IPS DF 19.7 (cell line): ENCODE measurements at regions not wholly inside any gene's neighbourhood (a gene's known extent, or its start where the extent isn't known, plus 50 kb on each side); places are given as distances from the start of the nearest gene placed in this dataset.
"Not testable (repeated sequence)": the region's sequence is repeated elsewhere in the genome, so short reads cannot be mapped to it uniquely, and the experiment has no call there.

Source experiments
- DNase-seq: peaks from one replicate; pipeline ENCODE4 v3.0.0-alpha.2; 2013; ENCODE audit warnings: low read depth, low spot score

GRCh38 chr5:1667648-1668140 is 131.9 kb downstream of the MRPL36 start:
- no peak for DNase-seq

GRCh38 chr5:1666812-1667588 is 132.6 kb downstream of the MRPL36 start:
- no peak for DNase-seq

GRCh38 chr5:1666221-1666620 is 133.4 kb downstream of the MRPL36 start:
- no peak for DNase-seq

- DNase-seq, result no peak
These were observed 133.8 kb downstream of the MRPL36 start for GRCh38 chr5:1665803-1666202.

GRCh38 chr5:1665231-1665630 is 134.4 kb downstream of the MRPL36 start:
- no peak for DNase-seq

GRCh38 chr5:1663186-1663585 is 136.5 kb downstream of the MRPL36 start:
- no peak for DNase-seq

GRCh38 chr5:1662559-1663085 is 137.0 kb downstream of the MRPL36 start:
- DNase-seq, result no peak

GRCh38 chr5:1661831-1662558 is 137.6 kb downstream of the MRPL36 start:
- DNase-seq, result no peak

- no peak for DNase-seq
These were observed 137.6 kb upstream of the LPCAT1 start for GRCh38 chr5:1661311-1661710.

GRCh38 chr5:1660511-1660910 is 136.8 kb upstream of the LPCAT1 start:
- DNase-seq, result no peak

GRCh38 chr5:1660001-1660400 is 136.2 kb upstream of the LPCAT1 start:
- DNase-seq, result no peak

GRCh38 chr5:1659100-1659981 is 135.6 kb upstream of the LPCAT1 start:
- no peak for DNase-seq

- DNase-seq, result no peak
These were observed 134.9 kb upstream of the LPCAT1 start for GRCh38 chr5:1658665-1659064.

- DNase-seq, result no peak
These were observed 133.5 kb upstream of the LPCAT1 start for GRCh38 chr5:1657161-1657741.

- DNase-seq, result no peak
These were observed 132.7 kb upstream of the LPCAT1 start for GRCh38 chr5:1656271-1656975.

- no peak for DNase-seq
These were observed 131.9 kb upstream of the LPCAT1 start for GRCh38 chr5:1655496-1656270.

GRCh38 chr5:1654786-1655495 is 131.2 kb upstream of the LPCAT1 start:
- no peak for DNase-seq

GRCh38 chr5:1653698-1654651 is 130.2 kb upstream of the LPCAT1 start:
- DNase-seq, result not testable (repeated sequence)
